AG04449 (cell line): ENCODE measurements at regions not wholly inside any gene's neighbourhood (a gene's known extent, or its start where the extent isn't known, plus 50 kb on each side); places are given as distances from the start of the nearest gene placed in this dataset.

Experiments
- CTCF ChIA-PET: fragments of 350-600 bp; formaldehyde crosslinking; extraction: SDS; loops from one replicate; lab custom pipeline; 2021; ENCODE audit warnings: antibody characterized with exemption; lab: Yijun Ruan, JAX
- POLR2A ChIA-PET: fragments of 400-600, 350-600 bp; formaldehyde crosslinking; extraction: SDS; loops from one replicate; lab custom pipeline; 2020; ENCODE audit warnings: antibody characterized with exemption, inconsistent platforms; lab: Yijun Ruan, JAX
- DNase-seq: peaks from one replicate; pipeline ENCODE4 v3.0.0-alpha.2; 2010; ENCODE audit warnings: low read depth, low spot score
- H3K4me3 ChIP-seq: 2 replicates; pipeline ENCODE4 v1.5.1; 2011; ENCODE audit warnings: low read depth, mild to moderate bottlenecking, control low read depth, low read length
- TF ChIP-seq, protein P1 (sequence below): IDR thresholded peaks from one replicate; pipeline ENCODE4 v1.5.1; 2011; ENCODE audit warnings: mild to moderate bottlenecking, moderate library complexity, low read length, control low read depth, inconsistent platforms; ENCODE audit not compliant: insufficient read depth; ENCODE audit errors: missing control alignments

DNA sequence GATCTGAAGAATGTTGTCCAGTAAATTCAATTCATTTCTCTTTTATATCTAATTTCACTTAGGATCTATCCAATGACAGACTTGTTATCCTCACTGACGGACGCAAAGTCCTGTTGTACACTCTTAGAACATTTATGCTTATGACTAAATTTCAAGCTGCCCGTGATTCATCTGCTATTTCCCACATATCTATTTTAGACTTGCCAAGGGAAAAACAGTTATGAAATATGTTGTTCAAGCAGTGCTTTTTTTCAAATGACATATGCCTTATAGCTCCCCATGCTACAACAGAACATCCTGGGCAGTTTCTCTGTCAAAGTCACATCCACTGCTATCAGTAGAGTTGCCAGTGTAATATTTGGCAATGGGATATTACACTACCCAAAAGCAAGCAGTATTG is 94.2 kb upstream of the CBLN2 start:
- no peak overlapping the region for H3K4me3 ChIP-seq
- CTCF ChIA-PET: no interaction called here
- POLR2A ChIA-PET: no interaction called here
- no peak for DNase-seq
- TF ChIP-seq, protein P1, sequence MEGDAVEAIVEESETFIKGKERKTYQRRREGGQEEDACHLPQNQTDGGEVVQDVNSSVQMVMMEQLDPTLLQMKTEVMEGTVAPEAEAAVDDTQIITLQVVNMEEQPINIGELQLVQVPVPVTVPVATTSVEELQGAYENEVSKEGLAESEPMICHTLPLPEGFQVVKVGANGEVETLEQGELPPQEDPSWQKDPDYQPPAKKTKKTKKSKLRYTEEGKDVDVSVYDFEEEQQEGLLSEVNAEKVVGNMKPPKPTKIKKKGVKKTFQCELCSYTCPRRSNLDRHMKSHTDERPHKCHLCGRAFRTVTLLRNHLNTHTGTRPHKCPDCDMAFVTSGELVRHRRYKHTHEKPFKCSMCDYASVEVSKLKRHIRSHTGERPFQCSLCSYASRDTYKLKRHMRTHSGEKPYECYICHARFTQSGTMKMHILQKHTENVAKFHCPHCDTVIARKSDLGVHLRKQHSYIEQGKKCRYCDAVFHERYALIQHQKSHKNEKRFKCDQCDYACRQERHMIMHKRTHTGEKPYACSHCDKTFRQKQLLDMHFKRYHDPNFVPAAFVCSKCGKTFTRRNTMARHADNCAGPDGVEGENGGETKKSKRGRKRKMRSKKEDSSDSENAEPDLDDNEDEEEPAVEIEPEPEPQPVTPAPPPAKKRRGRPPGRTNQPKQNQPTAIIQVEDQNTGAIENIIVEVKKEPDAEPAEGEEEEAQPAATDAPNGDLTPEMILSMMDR: no peak

DNA sequence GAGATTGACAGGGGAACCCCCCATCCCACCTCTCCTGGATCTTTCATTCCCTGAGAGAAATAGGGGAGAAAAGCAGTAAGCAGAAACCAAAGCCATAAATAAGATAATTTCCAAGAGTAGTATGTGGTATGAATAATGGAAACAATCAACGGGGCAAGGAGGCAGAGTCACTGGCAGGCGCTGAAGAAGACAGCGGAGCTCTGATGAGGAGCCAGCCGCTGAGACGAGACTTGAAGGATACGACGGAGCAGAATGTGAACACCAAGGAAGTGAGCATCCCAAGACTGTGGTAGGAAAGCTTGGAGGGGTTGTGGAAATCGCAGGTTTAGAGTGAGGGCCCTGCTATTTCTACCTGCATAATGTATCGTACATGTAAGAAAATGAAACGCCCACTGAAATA is 93.6 kb upstream of the CBLN2 start:
- ChIA-PET CTCF (no interaction called here), POLR2A (no interaction called here)
- H3K4me3 ChIP-seq: no peak overlapping the region
- TF ChIP-seq, protein P1: no peak
- DNase-seq: no peak

DNA sequence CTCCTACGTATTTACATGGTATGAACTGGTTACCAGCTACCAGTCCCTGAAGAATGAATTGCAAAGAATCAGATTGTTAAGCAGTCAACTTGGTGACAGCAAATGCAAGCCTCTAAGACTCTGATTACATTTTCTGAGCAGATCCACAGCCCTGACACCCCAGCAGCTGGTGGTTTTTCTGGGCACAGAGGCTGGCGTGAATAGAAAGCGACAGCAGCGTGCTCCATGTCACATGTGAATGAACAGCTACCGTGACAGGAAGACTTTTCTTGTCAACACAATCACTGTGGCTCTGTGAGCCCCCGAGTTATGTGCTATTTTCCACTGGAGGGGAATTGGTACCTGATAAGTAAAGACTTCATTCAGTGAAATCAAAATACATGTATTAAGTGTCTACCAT is 93.2 kb upstream of the CBLN2 start:
- no peak for DNase-seq
- ChIA-PET CTCF (no interaction called here), POLR2A (no interaction called here)
- TF ChIP-seq, protein P1: no peak
- H3K4me3 ChIP-seq: no peak overlapping the region

DNA sequence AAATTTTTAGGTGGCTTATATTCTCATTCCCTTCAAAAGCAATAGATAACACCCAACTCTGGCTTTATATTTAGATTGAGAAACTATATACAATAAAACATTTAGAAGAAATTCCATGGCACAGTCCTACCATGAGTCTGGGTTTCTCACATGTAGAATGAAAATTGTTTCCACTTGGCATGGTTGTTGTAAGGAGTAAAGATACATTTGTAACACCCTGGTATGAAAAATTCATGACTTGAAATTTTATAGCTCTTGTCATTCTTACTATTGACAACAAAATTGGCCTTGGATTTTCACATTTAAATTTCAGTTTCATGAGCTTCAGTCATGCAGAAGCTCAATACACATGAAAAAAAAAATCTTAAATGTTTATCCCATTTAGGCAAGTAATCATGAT is 92.5 kb upstream of the CBLN2 start:
- H3K4me3 ChIP-seq: no peak overlapping the region
- CTCF ChIA-PET: no interaction called here
- no peak for DNase-seq
- TF ChIP-seq, protein P1: no peak
- POLR2A ChIA-PET: no interaction called here

DNA sequence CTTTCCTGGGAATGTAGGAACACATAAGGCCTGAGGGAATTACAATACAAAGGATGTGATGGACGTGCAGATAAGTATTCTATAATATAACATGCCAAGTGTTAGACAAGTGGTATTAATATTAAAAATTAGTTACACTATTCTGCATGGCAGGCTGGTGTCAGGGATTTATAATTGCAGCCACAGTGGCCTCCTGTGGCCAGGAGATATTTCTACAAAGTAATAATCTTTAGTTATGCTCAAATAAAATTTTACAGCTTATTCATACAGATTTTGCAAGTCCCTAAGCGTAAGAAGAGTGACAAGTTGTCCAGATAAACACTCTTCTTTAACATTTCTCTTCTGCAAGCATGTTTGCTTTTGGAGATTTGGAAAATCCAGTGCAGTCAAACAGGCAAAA is 90.4 kb upstream of the CBLN2 start:
- CTCF ChIA-PET: no interaction called here
- H3K4me3 ChIP-seq: no peak overlapping the region
- TF ChIP-seq, protein P1: no peak
- POLR2A ChIA-PET: no interaction called here
- no peak for DNase-seq

DNA sequence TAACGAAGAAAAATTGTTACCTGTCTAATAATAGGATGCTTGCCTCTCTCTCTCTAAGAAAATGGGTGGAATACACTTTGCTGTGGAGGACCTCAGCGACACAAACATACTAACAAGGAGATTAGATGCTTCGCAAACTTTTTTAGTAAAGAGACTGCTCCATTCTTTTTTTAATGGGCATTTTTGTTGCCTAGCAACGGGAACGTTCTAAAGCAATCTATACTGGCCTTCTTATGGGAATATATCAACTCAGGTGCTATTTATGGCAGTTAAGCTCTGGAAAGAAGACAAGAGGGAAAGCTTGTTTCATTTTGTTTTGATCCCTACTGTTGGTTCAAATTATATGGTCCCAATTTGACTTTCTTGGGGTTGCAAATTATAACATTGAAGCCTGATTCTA is 86.8 kb upstream of the CBLN2 start:
- ChIA-PET CTCF (no interaction called here), POLR2A (no interaction called here)
- H3K4me3 ChIP-seq: no peak overlapping the region
- no peak for DNase-seq
- TF ChIP-seq, protein P1: no peak
